HL-60 (cell line): ENCODE measurements at regions not wholly inside any gene's neighbourhood (a gene's known extent, or its start where the extent isn't known, plus 50 kb on each side); places are given as distances from the start of the nearest gene placed in this dataset.

ENCODE experiments used
- DNase-seq, 2 experiments: peaks; one replicate each; pipeline ENCODE4 v3.0.0-alpha.2; 2010 to 2020; ENCODE audit warnings: low read depth in 1 of 2, low spot score in 1 of 2
- H3K27ac ChIP-seq: fragments of 250-450 bp; sonication (Bioruptor Pico); replicated peaks from 2 replicates; pipeline ENCODE4 v1.5.1; 2020; ENCODE audit warnings: mild to moderate bottlenecking, moderate library complexity
- H3K27me3 ChIP-seq: fragments of 250-450 bp; sonication (Bioruptor Pico); 2 replicates; pipeline ENCODE4 v1.5.1; 2021; ENCODE audit warnings: mild to moderate bottlenecking, moderate library complexity; ENCODE audit not compliant: insufficient read depth, poor library complexity, severe bottlenecking
- H3K4me3 ChIP-seq: replicated peaks from 2 replicates; pipeline ENCODE4 v1.5.1; 2011; ENCODE audit warnings: mild to moderate bottlenecking, control low read depth, low read length; ENCODE audit not compliant: insufficient read depth
- GABPA ChIP-seq: IDR thresholded peaks from 2 replicates; pipeline ENCODE4 v1.6.1; 2012; ENCODE audit warnings: low read depth
- POLR2AphosphoS5 ChIP-seq: IDR thresholded peaks from 2 replicates; pipeline ENCODE4 v1.6.1; 2012; ENCODE audit warnings: low read depth
- SPI1 ChIP-seq: IDR thresholded peaks from 2 replicates; pipeline ENCODE4 v1.6.1; 2012; ENCODE audit warnings: low read depth, mild to moderate bottlenecking, borderline replicate concordance
- TF ChIP-seq, protein P1 (sequence below): IDR thresholded peaks from one replicate; pipeline ENCODE4 v1.5.1; 2011; ENCODE audit warnings: low read length, control low read depth, inconsistent platforms; ENCODE audit not compliant: insufficient read depth
- TF ChIP-seq, protein P2 (sequence below): IDR thresholded peaks from 2 replicates; pipeline ENCODE4 v1.6.1; 2012; ENCODE audit warnings: low read depth; ENCODE audit not compliant: insufficient replicate concordance

DNA sequence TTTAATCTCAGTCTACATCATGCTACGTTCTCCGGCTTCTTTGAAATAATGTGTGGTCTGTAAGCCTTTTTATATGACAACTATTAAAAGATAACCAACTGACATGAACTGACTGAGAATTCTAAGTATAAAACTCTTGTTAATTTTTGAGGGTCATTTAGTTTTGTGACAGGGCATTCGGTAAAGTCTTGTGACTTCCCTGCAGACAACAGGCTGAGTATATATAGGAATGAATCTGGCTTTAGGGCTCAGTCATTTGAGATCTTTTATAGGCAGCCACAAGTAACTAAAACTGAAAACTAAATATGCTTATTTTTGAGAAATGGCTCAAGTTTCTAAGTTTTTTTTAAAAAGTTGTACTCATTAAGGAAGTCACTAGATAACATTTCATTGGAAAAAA lies 62.5 kb upstream of the SCIN start:
- Histone ChIP-seq H3K27ac (no peak overlapping the region), H3K27me3 (no peaks in the 10 kb centered on the region), H3K4me3 (no peak overlapping the region)
- no peak for DNase-seq
- TF ChIP-seq POLR2AphosphoS5 (no peak), SPI1 (no peak), GABPA (no peak)
- TF ChIP-seq, protein P1, sequence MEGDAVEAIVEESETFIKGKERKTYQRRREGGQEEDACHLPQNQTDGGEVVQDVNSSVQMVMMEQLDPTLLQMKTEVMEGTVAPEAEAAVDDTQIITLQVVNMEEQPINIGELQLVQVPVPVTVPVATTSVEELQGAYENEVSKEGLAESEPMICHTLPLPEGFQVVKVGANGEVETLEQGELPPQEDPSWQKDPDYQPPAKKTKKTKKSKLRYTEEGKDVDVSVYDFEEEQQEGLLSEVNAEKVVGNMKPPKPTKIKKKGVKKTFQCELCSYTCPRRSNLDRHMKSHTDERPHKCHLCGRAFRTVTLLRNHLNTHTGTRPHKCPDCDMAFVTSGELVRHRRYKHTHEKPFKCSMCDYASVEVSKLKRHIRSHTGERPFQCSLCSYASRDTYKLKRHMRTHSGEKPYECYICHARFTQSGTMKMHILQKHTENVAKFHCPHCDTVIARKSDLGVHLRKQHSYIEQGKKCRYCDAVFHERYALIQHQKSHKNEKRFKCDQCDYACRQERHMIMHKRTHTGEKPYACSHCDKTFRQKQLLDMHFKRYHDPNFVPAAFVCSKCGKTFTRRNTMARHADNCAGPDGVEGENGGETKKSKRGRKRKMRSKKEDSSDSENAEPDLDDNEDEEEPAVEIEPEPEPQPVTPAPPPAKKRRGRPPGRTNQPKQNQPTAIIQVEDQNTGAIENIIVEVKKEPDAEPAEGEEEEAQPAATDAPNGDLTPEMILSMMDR = no peak
- TF ChIP-seq, protein P2, sequence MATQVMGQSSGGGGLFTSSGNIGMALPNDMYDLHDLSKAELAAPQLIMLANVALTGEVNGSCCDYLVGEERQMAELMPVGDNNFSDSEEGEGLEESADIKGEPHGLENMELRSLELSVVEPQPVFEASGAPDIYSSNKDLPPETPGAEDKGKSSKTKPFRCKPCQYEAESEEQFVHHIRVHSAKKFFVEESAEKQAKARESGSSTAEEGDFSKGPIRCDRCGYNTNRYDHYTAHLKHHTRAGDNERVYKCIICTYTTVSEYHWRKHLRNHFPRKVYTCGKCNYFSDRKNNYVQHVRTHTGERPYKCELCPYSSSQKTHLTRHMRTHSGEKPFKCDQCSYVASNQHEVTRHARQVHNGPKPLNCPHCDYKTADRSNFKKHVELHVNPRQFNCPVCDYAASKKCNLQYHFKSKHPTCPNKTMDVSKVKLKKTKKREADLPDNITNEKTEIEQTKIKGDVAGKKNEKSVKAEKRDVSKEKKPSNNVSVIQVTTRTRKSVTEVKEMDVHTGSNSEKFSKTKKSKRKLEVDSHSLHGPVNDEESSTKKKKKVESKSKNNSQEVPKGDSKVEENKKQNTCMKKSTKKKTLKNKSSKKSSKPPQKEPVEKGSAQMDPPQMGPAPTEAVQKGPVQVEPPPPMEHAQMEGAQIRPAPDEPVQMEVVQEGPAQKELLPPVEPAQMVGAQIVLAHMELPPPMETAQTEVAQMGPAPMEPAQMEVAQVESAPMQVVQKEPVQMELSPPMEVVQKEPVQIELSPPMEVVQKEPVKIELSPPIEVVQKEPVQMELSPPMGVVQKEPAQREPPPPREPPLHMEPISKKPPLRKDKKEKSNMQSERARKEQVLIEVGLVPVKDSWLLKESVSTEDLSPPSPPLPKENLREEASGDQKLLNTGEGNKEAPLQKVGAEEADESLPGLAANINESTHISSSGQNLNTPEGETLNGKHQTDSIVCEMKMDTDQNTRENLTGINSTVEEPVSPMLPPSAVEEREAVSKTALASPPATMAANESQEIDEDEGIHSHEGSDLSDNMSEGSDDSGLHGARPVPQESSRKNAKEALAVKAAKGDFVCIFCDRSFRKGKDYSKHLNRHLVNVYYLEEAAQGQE = no peak

GRCh38 chr7:12508554-12508953 lies 62.0 kb upstream of the SCIN start:
- Histone ChIP-seq H3K27me3 (no peaks in the 10 kb centered on the region), H3K27ac (no peak overlapping the region), H3K4me3 (no peak overlapping the region)
- DNase-seq = no peak
- TF ChIP-seq SPI1 = no peak
- TF ChIP-seq, protein P2 = no peak
- TF ChIP-seq, protein P1 = no peak
- no peak for TF ChIP-seq GABPA
- no peak for TF ChIP-seq POLR2AphosphoS5

DNA sequence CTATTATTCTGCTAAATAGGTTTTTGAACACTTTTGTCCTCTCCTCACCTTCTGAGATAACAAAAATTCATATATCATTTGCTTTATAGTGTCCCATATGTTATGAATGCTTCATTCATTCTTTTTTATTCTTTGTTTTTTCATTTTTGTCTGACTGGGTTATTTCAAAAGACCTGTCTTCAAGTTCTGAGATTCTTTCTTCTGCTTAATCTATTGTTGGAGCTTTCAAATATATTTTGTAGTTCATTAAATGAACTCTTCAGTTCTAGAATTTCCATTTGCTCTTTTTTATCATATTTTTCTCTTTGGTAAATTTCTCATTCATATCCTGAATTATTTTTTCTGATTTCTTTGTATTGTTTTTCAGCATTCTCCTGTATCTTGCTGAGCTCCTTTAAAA lies 53.1 kb upstream of the SCIN start:
- no peak overlapping the region for H3K27ac ChIP-seq
- DNase-seq = no peak
- H3K27me3 ChIP-seq = no peaks in the 10 kb centered on the region
- no peak overlapping the region for H3K4me3 ChIP-seq
- no peak for TF ChIP-seq SPI1

DNA sequence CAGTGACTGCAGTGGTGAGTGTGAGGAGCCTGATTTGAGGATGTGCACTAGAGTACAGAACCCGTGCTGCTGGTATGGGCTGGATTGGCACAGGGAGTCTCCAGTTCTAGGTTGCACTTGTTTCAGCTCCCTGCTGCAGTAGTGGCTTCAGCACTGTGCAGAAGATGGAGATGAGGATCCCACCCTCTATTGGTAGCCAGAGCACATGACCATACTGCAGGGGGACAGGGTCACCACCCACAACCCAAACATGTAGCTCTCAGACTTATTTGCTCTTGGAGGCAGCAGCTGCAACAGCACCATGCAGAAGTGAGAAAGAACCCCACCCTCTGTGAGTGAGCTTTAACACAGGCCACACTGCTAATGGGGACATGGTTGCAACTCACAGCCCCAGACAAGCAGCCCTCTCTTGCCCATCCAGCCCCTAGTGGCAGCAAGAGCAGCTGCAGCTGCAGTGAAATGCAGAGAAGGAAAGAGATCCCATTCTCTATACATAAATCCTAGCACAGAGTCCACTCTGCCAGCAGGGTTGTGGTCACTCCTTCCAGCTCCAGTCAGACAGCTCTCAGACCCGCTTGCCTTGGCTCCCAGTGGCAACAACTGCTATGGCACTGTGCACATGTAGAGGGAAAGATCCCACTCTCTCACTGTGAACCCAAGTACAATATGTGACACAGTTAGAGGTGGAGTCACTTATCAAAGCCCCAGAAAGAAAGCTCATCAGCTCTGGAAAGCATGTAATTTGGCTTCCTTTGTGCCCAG lies 51.4 kb upstream of the SCIN start:
- no peak overlapping the region for H3K27ac ChIP-seq
- H3K27me3 ChIP-seq = no peaks in the 10 kb centered on the region
- TF ChIP-seq, protein P1 = peak; percentile 64
- no peak for TF ChIP-seq GABPA
- DNase-seq = peak in 1 of 2 experiments; percentile 11
- no peak overlapping the region for H3K4me3 ChIP-seq
